GM06990 (cell line): ENCODE measurements at regions not wholly inside any gene's neighbourhood (a gene's known extent, or its start where the extent isn't known, plus 50 kb on each side); places are given as distances from the start of the nearest gene placed in this dataset.

Experiments
- DNase-seq: peaks from one replicate; pipeline ENCODE4 v3.0.0-alpha.2; 2011; ENCODE audit not compliant: insufficient read length; ENCODE audit errors: extremely low read depth
- H3K27me3 ChIP-seq: replicated peaks from 2 replicates; pipeline ENCODE4 v1.6.0; 2011; ENCODE audit warnings: low read length; ENCODE audit not compliant: control insufficient read depth, insufficient read depth
- H3K36me3 ChIP-seq: 2 replicates; pipeline ENCODE4 v1.5.1; 2011; ENCODE audit warnings: low read length; ENCODE audit not compliant: control insufficient read depth, insufficient read depth
- H3K4me3 ChIP-seq: replicated peaks from 2 replicates; pipeline ENCODE4 v1.5.1; 2011; ENCODE audit warnings: low read depth, mild to moderate bottlenecking, control low read depth, low read length
- CTCF ChIP-seq: IDR thresholded peaks from 2 replicates; pipeline ENCODE4 v1.5.1; 2011; ENCODE audit warnings: low read length, control low read depth, mild to moderate bottlenecking, inconsistent platforms; ENCODE audit not compliant: insufficient read depth, poor library complexity, severe bottlenecking

GRCh38 chr1:58859769-58860485, 76.1 kb upstream of the JUN start:
- no peak for DNase-seq
- TF ChIP-seq CTCF, result no peak
- Histone ChIP-seq H3K36me3 (no peaks in the 10 kb centered on the region), H3K4me3 (no peak overlapping the region), H3K27me3 (no peaks in the 10 kb centered on the region)

- Histone ChIP-seq H3K4me3 (no peak overlapping the region), H3K27me3 (no peaks in the 10 kb centered on the region), H3K36me3 (no peaks in the 10 kb centered on the region)
- TF ChIP-seq CTCF, result no peak
- DNase-seq, result no peak
Measured at GRCh38 chr1:58861076-58861475, 77.2 kb upstream of the JUN start.

GRCh38 chr1:58861506-58861905, 77.7 kb upstream of the JUN start:
- Histone ChIP-seq H3K4me3 (no peak overlapping the region), H3K36me3 (no peaks in the 10 kb centered on the region), H3K27me3 (no peaks in the 10 kb centered on the region)
- no peak for DNase-seq
- TF ChIP-seq CTCF, result no peak

GRCh38 chr1:58862728-58863385, 79.0 kb upstream of the JUN start:
- no peak overlapping the region for H3K4me3 ChIP-seq
- no peak for TF ChIP-seq CTCF
- no peak for DNase-seq
- H3K27me3 ChIP-seq, result no peaks in the 10 kb centered on the region
- no peaks in the 10 kb centered on the region for H3K36me3 ChIP-seq

- Histone ChIP-seq H3K36me3 (no peaks in the 10 kb centered on the region), H3K27me3 (no peaks in the 10 kb centered on the region), H3K4me3 (no peak overlapping the region)
- DNase-seq, result no peak
- TF ChIP-seq CTCF, result no peak
Measured at GRCh38 chr1:58864654-58865053, 80.8 kb upstream of the JUN start.
